Activated naive CD4-positive, alpha-beta T cell (primary cell): ENCODE measurements at regions not wholly inside any gene's neighbourhood (a gene's known extent, or its start where the extent isn't known, plus 50 kb on each side); places are given as distances from the start of the nearest gene placed in this dataset.
"Not testable (repeated sequence)": the region's sequence is repeated elsewhere in the genome, so short reads cannot be mapped to it uniquely, and the experiment has no call there.

Experiments
- DNase-seq, 4 experiments: peaks; one replicate each; lab custom pipeline; 2025; lab: John Stamatoyannopoulos, UW

DNA sequence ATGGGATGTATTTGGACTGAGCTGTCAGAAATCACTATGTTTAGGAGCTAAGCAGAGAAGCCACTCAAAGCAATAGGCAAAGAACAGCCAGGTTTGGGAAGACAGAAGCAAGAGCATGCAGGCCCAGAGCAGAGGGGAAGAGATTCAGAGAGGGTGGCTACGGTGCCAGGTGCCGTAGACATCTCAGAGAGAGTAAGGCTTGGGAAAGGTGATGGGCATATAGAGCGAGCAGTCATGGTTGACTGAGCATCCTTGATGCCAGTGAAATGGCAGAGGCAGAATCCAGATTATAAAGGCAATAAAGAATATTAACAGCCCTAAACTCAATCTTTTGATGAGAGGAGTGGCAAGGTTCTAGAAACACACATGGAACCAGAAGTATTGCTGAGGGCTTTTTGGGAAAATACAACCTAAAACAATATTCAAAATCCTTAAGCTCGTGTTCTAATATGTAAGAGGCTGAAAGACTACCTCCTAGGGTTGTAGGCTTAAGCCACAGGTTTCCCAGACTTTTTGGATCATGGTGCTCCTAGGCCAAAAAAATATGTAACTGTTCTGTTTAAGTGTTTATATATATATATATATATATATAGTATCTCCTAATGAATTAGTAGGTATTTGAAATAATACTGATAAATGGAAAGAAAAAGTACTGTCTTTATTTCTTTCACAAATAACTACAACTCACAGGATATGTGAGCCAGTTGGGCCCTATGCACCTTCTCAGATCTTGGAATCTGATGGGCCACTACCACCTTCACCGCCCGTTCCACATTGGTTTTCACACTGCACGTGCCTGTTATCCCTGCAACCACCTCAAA is 113.3 kb downstream of the MYCN start:
- no peak for DNase-seq

DNA sequence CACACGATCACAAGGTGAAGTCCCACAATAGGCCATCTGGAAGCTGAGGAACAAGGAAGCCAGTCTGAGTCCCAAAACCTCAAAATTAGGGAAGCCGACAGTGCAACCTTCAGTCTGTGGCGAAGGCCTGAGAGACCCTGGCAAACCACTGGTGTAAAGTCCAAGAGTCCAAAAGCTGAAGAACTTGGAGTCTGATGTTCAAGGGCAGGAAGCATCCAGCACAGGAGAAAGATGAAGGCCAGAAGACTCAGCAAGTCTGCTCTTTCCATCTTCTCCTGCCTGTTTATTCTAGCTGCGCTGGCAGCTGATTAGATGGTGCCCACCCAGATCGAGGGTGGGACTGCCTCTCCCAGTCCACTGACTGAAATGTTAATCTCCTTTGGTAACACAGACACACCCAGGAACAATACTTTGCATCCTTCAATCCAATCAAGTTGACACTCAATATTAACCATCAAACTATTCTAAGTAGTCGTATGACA is 112.3 kb downstream of the MYCN start:
- DNase-seq = not testable (repeated sequence)

DNA sequence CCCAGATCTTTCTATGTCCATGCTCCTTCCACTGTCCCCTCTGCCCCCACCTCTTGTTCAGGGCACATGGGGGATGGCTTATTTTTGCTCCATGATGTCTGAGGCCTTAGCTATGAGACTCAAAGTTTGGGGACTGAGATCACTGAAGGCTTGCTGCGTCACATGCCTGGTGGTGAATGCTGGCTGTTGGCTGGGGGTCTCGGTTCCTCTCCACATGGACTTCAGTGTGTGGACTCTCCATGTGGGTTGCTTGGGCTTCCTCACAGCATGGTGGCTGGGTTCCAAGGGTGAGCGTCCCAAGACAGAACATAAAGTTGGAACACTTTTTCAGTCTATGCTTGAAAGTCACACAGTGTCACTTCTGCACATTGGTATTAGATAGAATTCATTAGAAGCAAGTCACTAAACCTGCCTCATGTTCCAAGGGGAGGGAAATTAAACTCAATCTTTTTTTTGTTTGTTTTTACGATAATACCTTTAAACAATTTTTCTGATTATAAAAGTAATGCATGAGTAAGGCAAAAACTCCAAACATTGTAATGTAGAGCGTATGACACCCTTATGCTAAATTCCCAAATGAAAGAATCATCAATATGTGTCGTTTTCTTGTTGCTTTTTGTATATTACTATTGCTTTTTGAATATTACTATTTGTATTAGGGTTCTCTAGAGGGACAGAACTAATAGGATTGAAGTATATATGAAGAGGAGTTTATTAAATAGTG is 111.7 kb downstream of the MYCN start:
- no peak for DNase-seq

DNA sequence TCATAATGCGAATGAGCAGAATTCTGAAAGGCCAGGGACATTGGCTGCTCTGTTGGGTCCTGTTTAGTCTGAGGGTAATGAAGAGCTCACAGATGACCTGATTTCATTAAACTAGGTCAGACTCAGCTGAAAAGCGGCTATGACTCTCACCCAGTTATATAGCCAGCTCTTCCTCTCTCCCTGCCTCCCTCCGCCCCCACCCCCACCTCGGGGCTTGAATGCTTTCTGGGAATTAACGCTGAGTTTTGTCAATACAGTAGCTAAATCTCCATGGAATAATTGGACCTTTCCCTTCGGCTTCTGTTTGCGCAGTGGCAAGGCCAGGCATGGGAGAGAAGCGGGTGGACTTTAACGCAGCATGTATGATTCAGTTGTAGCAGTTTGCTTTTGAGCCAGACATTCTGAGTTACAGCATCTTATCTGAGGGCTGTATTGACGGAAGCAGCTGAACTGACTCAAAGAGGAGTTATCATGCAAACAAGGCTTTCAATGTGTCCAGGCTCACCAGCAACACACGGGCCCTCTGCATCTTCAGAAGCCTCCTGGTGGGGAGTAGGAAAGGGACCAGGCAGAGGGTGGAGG is 110.6 kb downstream of the MYCN start:
- DNase-seq = no peak

DNA sequence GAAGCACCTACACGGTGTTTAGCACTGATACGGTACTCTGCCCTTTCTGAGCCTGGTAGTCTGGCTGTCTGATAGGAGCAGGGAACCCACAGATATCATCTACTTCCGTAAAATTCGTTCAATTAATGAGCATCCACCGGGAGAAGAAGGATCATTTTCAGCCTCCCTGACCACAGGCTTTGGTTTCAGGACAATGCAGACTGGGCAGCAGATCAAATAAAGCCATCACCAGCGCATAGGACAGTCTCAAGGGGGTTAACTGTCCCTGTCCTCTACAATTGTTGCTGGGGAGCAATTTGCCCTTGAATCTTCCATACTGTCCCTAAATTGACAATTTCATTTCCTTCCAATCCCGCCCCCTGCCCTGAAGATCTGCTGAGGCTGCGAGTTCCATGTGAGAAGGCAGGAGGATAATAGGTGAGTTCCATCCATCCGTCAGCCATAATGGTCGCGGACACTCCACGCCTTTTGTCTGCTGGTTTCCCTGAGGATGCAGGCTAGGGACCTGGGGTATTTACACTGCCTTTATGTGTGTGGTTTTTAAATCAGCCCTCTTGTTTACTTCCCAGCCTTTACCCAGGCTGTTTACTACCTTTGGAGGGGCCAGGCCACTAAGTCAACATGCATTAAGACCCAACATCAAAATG is 110.0 kb downstream of the MYCN start:
- no peak for DNase-seq

DNA sequence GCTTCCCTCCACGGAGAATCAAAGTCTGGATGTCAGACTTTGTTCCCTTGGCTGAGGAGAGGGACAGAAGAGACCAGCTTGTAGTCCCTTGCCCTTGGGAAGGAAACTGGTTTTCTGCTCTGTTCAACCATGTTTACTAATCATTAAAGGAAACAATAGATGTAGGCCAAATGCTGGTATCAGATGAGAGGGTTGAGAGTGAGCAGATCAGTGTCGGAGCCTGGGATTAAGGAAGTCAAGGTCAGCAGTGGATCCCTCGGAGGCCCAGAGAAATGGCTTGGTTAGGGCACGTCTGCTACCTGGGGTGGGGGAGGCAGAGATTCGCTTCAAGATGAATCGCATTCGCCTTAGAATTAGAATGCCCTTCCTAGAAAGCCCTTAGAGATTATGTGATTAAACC is 109.1 kb downstream of the MYCN start:
- DNase-seq = no peak

DNA sequence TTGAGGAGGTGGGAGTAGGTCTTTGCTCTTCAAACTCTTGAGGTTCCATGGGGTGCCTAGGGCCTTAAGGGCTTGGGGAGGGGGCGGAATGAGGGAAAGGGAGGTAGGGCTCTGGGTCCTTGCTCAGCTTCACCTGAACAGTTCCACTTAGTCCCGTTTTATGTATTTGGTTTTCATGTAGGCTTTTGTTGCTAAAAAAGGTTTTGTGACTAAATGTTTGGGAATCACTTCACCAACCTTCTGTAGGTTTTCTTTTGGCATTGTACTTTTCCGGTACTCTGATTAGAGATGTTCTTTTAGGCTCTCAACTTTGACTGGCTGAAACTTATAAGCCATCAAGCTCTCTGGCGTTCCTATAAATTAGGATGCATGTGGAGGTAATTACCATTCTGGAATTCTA is 108.1 kb downstream of the MYCN start:
- DNase-seq = no peak

DNA sequence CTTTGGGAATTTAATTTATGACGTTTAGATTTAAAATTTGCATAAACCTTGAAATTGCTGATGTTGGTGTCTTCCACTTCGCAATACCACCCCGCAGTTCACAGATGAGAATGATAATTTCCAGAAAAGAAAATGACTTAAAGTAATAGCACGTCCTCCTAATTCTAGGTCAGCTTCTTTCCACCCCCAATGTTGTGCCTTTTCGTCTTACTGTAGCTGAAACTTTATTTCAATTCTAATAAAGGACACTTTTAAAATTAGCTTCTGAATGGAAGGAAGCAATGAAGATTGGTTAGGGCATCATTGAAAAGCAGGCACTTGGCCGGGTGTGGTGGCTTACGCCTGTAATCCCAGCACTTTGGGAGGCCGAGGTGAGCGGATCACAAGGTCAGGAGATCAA is 107.4 kb downstream of the MYCN start:
- DNase-seq = no peak

DNA sequence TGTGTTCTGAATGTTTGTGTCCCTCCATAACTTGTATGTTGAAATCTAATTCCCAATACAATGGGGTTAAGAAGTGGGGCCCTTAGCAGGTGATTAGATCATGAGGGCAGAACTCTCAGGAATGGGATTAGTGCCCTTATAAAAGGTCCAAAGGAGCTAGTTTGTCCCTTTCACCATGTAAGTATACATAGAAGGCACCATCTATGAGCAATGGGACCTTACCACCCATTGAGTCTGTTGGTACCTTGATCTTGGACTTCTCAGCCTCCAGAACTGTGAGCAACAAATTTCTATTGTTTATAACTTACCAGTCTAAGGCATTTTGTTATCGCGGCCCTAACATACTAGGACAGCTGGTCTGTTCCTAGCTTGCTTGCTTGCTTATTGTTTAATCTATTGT is 106.3 kb downstream of the MYCN start:
- DNase-seq = no peak

DNA sequence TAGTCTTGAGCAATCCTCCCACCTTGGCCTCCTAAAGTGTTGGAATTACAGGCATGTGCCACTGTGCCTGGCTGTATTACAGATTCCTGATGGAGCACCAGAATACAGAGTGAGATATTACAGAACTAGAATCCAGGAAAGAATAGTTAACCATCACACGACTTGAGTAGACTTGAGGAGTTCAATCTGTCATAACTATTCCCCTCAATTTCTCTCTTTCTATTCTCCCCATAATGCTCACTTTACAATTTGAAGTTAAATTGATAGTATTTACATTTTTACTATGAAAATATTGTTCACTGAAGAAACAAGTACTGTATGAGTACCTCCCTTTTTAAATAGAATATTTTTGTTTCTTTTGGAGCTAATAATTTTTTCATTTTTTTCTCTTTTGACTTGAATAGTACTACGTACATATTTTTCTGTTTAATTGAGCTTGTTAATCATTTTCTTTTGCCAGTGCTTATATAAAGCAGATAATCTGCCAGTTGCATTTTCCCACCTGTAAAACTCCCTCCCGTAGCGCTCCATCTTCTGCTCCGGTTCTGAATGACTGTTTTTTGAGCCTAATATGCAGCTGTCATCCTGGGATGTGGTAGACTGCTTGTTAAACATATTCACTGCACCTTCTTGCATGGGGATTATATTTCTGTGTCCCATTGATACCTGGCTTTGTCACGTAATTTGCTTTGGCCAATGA is 105.5 kb downstream of the MYCN start:
- no peak for DNase-seq

DNA sequence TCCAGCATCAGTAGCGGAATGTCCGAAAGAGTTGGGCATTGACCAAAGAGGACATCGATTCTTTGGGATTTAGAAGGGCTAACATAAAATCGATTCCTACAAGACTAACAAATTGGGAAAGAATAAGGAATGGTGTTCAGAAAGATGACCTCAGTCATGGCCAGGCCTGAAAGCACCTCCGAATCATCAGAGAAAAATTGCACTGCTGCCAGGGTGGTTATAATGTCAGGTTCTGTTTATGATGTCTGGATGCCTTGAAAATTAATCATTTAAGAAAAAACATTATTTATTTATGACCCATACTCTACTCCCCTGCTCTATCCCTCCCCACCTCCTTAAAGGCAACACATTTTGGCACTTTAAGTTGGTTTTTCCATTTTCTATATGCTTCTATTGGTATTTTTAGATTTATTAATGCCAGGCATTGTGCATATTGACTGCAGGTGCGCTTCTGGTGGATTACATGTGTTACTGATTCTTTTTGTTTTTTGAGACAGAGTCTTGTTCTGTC is 104.7 kb downstream of the MYCN start:
- DNase-seq = no peak

DNA sequence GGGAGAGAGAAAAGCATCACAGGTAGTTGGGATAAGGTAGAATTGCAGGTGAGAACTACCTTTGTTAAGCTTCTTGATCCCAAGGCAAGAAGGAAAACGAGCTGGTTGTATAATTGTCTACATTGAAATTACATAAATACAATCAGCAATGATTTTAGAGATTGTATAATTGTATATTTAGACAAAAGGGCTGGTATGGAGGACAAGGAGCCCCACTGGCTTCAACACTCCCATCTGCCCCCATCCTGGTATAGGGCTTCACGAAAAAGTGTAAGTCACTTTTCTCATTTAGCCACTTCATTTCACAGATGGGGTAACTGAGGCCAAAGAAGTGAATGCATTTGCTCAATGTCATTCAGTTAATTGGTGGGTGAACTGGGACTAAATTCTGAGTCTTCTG is 103.3 kb downstream of the MYCN start:
- no peak for DNase-seq

DNA sequence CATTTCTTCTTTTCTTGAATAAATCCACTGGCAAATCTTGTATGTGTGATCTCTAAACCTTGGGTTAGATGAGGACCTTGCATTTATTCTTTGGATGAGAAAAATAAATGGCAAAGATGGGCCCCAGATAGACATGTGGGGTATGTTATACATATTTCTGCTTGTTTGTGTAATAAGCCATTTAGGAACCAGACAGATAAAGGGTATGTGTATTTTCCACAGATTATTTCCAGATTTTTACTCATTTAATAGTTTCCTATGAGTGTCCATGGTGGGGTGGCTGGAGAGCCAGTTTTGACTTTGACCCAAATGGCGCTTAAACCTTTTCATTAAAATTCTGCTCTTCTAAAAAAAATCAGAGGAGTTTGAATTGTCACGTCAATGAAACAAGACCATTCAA is 102.8 kb downstream of the MYCN start:
- no peak for DNase-seq

DNA sequence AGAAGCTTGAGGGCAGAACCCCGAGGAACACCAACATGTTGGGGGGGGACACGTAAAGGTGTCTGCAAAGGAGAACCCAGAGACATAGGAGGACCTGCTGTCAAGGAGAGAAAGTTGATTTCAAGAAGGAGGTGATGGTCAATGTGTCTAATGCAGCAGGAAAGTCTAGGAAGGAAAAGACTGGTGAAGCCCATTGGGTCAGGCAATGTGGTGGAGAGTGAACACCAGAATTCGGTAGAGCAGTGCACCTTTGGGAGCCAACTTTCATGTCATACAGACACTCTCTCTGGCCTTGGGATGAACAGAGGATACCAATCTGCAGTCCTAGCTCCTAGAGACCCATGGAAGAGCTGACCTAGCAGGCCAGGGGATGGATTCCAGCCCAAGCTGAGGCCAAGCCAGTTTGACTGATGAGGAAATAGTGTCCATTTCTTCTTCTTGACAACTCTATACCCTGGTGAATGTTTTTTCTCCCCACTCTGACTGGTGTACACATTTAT is 101.9 kb downstream of the MYCN start:
- DNase-seq = no peak

DNA sequence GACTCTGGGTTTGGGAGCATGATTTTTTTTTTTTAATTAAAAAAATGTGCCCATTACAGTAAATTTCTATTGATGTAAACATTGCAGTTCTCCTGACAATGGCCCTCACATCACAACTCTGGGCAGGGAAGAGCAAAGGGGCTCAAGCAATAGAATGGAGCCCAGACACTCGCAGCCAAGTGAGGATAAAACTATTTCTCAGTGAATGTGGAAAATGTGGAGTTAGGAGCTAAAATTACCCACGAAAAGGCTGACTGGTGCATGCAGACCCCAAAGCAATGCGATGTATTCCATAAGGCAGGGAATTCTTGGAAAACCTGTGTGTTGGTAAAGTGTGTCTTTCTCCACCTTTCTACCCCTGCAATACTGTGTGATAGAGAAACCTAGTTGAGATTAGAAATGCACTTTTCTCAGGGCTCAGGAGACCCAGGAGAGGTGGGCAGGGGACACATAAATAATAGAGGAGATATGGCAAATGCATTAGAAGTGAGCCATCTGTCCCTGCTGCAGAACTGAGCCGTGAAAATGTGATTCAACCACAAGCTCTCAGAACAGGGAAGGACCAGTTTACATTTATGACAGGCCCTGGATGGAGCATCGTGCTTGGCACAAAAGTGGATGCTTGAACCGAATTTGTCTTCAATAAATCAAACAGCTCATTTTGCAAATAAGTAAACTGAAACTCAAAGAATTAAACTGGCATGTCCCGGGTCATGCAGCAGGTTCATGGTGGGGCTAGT is 100.1 kb downstream of the MYCN start:
- no peak for DNase-seq

DNA sequence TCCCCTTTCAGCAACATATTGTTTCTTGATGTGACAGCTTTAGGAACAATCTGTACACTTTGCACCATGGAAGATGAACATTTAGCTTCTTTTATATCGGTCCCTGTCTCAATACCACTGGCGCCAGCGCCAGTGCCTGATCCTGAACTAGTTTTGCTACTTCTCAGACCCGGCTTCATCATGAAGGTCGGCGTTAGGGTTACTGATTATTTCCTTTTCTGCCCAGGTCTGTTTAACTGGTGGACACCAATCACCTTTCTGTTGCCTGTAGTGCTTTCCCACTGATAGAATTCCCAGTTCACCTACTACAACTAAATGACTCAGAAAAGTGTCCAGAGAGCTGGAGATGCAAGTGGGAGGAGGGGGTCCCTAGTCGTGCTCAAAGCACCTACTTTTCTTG is 99.5 kb downstream of the MYCN start:
- no peak for DNase-seq

DNA sequence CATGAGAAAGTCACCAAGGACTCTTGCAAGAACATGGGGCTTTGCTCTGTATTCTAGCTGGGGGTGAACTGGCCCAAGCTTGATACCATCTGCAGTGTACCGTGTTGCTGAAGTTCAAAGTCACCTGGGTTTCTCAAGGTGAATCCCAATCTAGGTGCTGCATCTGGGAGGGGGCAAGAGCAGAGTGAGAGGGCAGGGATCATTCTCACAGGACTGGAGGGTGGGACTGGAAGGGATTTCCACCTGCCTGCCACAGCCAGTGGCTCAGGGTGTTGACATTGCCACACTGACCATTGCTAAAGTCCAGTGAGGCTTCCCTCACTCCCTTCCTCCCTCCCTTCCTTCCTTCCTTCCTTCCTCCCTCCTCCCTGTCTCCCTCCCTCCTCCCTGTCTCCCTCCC is 98.7 kb downstream of the MYCN start:
- DNase-seq = no peak

DNA sequence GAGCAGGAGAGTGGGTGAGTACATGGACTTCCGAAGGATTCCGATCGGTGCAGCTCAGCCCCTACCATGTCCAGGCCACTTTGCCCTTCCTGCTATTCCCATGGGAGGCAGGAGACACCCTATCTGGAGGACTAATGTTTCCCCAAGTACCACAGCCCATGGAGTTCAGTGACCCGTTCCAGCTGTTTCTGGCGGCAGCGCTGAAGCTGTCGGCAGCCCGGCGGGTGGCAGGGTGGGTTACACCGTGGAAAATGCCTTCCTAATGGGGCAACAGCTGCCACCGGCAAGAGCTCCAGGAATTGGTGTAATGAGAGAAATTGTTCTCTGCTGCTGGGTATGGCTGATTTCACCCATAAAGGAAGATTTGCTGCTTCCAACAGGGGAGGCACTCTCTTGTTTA is 98.3 kb downstream of the MYCN start:
- no peak for DNase-seq

DNA sequence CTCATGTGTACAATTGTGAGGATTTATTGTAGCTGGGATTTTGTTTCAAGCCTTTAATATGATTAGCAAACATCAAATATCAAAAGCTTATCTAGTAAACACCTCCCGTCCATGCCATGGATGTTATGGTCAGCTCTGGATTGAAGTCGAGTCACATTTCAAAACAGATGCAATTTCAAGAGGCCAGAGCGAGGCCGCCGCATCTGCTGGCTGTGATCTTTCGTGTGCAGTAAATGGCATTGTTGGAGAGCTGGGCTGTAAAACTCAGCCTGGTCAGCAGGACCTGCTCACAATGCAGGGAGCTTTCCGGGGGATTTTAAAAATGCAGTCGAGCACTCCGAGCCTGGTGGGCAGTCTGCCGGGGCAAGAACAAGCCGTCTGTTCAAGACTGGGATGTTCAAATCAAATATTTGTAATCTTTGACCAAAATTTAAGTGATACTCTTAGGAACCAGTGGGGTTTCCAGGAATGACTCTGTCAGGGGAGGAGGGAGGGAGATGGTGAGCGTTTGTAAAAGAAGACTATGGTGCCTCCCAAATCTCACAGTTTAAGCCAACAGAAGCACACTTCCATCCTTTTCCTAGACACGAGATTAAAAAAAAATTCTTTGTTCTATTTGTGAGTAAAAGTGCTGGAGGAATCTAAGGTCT is 97.6 kb downstream of the MYCN start:
- DNase-seq = no peak

DNA sequence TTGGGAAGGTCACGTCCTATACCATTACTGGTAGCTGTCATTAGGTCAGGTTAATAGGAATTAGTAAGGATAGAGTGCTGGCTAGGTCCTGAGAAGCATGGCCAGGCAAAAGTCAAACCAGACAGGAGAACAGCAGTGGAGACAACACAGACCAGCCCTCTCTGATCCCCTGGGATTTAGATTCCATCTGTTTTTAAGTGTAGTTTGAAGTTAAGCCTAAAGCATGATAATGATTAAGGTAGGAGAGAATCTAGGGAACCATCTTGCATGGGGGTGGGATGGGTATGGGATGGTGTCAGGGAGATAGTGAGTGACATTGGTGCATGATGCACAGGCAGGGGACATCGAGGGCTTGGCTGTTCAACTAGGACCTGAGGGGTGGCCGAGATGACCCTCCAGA is 96.6 kb downstream of the MYCN start:
- DNase-seq = no peak
